Ectodermal cell (in vitro differentiated cells): ENCODE measurements at regions not wholly inside any gene's neighbourhood (a gene's known extent, or its start where the extent isn't known, plus 50 kb on each side); places are given as distances from the start of the nearest gene placed in this dataset.

Experiments used
- H3K27ac ChIP-seq: 2 replicates; pipeline ENCODE4 v1.7.0; 2013; ENCODE audit warnings: mild to moderate bottlenecking, low read depth, low read length; ENCODE audit not compliant: insufficient read depth, poor library complexity, severe bottlenecking
- H3K27me3 ChIP-seq: 2 replicates; pipeline ENCODE4 v1.7.0; 2013; ENCODE audit warnings: mild to moderate bottlenecking, low read length; ENCODE audit not compliant: insufficient read depth, control insufficient read depth, poor library complexity, severe bottlenecking
- H3K36me3 ChIP-seq: one replicate; pipeline ENCODE4 v1.7.0; 2013; ENCODE audit warnings: low read length; ENCODE audit not compliant: control insufficient read depth, insufficient read depth
- H3K4me1 ChIP-seq: one replicate; pipeline ENCODE4 v1.7.0; 2013; ENCODE audit warnings: low read length; ENCODE audit not compliant: control insufficient read depth, insufficient read depth
- H3K4me3 ChIP-seq: 2 replicates; pipeline ENCODE4 v1.7.0; 2013; ENCODE audit warnings: low read depth, low read length, control low read depth; ENCODE audit not compliant: insufficient read depth
- H3K9me3 ChIP-seq: 2 replicates; pipeline ENCODE4 v1.7.0; 2013; ENCODE audit warnings: mild to moderate bottlenecking, low read length, moderate library complexity; ENCODE audit not compliant: control insufficient read depth
- WGBS, 2 experiments: methylation state at CpG; one replicate each; pipeline ENCODE4 v1.1.7; 2013; ENCODE audit warnings: missing lambda C conversion rate in 2 of 2; 5-methylcytosine and 5-hydroxymethylcytosine counted together

DNA sequence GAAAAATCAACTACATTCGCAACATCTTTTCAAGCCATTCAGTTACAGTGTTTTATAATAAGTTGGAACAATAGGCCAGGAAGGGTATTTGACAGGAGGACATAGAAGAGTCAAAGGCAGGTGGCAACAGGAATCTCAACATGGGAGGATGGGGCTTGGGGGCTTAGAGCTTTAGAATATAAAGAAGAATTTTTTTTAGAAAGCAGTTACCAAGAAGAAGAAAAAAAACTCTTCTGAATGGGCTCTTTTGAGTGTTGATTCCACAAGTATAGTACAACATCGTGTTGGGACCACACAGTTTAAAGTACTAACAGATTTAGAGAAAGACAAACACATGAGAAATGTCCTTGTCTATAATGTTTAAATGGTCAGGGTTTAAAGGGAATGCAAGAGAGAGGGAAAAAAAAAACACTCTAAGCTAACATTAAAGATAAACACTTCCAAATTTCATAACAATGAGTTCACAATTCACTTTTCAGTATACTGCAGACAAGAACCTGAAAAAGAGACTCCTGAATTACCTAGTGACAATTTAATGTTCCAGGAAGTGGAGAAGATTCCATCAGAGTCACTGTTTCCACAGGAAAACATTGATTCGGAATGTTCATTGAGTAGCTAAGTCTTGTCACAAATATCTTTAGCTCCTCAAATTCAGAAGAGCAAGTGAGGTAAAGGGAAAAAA, 282.3 kb downstream of the DEPDC1B start:
- no peak overlapping the region for H3K4me3 ChIP-seq
- H3K27ac ChIP-seq, result no peak overlapping the region
- no peaks in the 10 kb centered on the region for H3K9me3 ChIP-seq
- no peaks in the 10 kb centered on the region for H3K27me3 ChIP-seq
- no peaks in the 10 kb centered on the region for H3K36me3 ChIP-seq
- 98 to 100% methylated on average over 1 to 2 of the region's 3 CpGs for WGBS, 2 experiments
- no peaks in the 10 kb centered on the region for H3K4me1 ChIP-seq

DNA sequence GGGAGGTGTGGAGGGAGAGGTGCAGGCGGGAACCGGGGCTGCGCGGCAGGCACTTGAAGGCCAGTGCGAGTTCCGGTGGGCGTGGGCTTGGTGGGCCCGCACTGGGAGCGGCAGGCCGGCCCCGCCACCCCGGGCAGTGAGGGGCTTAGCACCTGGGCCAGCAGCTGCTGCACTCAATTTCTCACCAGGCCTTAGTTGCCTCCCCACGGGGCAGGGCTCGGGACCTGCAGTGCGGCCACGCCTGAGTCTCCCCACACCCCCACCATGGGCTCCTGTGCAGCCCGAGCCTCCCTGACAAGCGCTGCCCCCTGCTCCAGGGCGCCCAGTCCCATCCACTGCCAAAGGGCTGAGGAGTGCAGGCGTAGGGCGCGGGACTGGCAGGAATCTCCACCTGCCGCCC, 284.5 kb downstream of the DEPDC1B start:
- no peaks in the 10 kb centered on the region for H3K36me3 ChIP-seq
- H3K9me3 ChIP-seq, result no peaks in the 10 kb centered on the region
- no peaks in the 10 kb centered on the region for H3K4me1 ChIP-seq
- no peak overlapping the region for H3K4me3 ChIP-seq
- H3K27me3 ChIP-seq, result no peaks in the 10 kb centered on the region
- 94 to 96% methylated on average over 23 of the region's 23 CpGs for WGBS, 2 experiments
- H3K27ac ChIP-seq, result no peak overlapping the region

DNA sequence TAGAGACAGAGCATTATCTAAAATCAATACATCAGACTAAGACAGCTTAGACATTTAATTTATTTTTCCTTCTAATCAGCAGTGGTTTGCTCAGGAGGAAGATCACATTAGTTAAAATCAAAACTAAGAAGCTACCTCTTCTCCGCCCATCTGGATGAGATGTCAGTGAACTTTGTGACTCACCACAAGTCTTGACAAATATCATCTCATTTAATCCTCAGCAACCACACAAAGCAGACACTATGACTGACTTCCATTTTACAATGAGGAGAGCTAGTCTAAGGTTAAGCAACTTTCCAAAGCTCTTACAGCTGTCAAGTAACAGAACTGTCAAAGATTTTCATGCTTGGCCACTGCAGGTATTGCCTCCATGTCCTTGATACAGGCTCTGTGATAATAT, 289.5 kb downstream of the DEPDC1B start:
- WGBS, 2 experiments, result 88 to 98% methylated on average over 1 of the region's 1 CpG
- H3K36me3 ChIP-seq, result no peaks in the 10 kb centered on the region
- no peaks in the 10 kb centered on the region for H3K4me1 ChIP-seq
- no peak overlapping the region for H3K27ac ChIP-seq
- H3K9me3 ChIP-seq, result no peaks in the 10 kb centered on the region
- no peaks in the 10 kb centered on the region for H3K27me3 ChIP-seq
- H3K4me3 ChIP-seq, result no peak overlapping the region

DNA sequence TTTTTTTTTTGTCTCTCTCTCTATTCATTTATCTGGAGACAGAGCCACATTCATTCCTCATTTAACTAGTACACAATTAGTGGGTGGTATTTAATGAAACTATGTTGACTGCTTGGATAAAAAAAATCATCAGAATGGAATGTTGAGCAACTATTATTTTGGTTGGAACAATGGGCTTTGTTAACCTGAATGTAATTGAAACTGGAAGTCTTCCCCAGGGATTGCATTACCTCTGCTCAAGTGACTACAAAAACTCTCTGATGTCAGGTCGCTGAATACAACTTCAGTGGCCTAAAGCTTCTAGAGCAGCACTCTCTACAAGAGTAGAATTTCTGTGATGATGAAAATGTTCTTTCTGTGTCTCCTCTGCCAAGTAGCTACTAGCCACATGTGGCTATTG, 295.8 kb downstream of the DEPDC1B start:
- WGBS, 2 experiments, result 69 to 81% methylated on average over 1 of the region's 1 CpG
- no peak overlapping the region for H3K27ac ChIP-seq
- no peaks in the 10 kb centered on the region for H3K36me3 ChIP-seq
- no peaks in the 10 kb centered on the region for H3K9me3 ChIP-seq
- no peak overlapping the region for H3K4me3 ChIP-seq
- peaks cover 5% of the 10 kb centered on the region for H3K4me1 ChIP-seq
- H3K27me3 ChIP-seq, result no peaks in the 10 kb centered on the region

DNA sequence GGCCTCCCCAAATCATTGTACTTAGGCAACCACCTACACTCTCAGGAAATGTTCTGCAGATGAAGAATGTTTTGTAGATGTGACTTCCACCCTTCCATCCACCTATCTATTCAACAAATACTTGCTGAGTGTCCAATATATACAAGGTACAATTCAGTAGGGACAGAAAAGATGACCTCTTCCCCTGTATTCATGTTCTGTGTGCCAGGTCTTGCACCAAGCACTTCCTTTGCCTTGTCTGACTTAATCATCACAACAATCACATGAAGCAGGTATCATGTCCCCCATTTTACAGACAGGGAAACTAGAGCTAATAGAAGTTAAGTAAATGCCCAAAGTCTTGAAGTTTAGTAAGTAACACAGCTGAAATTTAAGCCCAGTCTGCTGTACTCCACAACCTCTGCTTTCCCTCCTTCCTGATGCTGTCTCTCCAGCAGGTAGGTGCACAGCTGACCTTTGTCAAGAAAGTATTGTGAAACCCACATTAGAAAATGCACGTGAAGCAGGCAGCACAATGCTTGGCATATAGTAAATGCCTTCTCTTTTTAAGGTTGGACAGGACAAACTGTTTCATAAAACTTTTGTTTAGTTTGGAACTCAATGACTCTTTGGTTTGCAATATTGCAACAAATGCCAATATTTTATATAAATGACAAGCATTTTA, 296.5 kb downstream of the DEPDC1B start:
- Histone ChIP-seq H3K9me3 (no peaks in the 10 kb centered on the region), H3K4me1 (peaks cover 5% of the 10 kb centered on the region), H3K27me3 (no peaks in the 10 kb centered on the region), H3K4me3 (no peak overlapping the region), H3K27ac (no peak overlapping the region), H3K36me3 (no peaks in the 10 kb centered on the region)
- 93 to 100% methylated on average over 1 of the region's 1 CpG for WGBS, 2 experiments

DNA sequence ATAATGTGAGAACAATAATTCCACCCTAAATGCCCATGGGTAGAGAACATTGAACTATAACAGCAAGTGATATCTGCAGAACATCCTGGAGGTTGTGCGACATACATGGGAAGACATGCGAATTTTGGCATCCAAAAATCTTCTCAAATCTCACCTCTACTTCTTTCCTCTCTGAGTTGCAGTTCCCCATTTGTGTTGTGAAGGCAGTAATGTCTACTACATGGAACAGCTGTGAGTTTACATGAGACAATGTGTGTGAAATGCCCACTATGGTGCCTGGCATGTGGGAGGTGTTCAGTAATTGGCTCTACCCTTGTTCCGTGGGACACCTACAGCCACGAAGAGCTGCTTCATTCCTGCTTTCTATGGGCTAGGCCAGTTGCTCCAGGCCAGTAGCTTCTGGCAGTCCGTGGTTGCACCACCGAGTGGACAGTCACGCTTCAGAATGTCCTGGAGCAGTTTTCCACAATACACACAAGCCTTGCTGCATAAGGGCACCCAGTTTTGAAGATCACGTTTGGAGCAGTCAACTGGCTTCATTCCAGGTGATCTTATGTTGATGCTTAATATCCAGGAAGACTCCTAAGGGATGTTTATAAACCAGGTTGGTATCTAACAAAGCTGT, 297.7 kb downstream of the DEPDC1B start:
- Histone ChIP-seq H3K27ac (no peak overlapping the region), H3K4me1 (peaks cover 5% of the 10 kb centered on the region), H3K4me3 (no peak overlapping the region), H3K9me3 (no peaks in the 10 kb centered on the region), H3K36me3 (no peaks in the 10 kb centered on the region), H3K27me3 (no peaks in the 10 kb centered on the region)
- WGBS, 2 experiments, result 94 to 96% methylated on average over 8 of the region's 8 CpGs

DNA sequence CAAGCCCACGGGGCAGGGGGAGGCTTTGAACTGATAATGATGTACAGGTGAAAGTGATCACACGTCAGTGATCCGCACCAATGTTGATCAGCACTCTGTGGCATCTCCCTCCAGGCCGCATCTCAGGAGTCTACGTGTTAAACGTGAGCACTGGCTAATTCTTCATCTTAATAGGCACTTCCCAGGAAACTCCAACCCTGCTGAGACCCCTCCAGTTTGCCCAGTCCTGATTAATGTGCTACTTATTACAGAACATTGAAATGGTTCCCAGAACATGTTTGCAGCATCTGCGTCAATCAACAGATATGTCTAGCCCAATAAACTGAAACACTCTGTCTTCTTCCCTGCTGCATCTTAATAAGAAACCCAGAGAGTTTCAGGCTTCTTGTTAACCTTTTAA, 298.4 kb downstream of the DEPDC1B start:
- Histone ChIP-seq H3K4me1 (peaks cover 5% of the 10 kb centered on the region), H3K9me3 (no peaks in the 10 kb centered on the region), H3K27ac (no peak overlapping the region), H3K27me3 (no peaks in the 10 kb centered on the region), H3K36me3 (no peaks in the 10 kb centered on the region), H3K4me3 (no peak overlapping the region)
- WGBS, 2 experiments, result 87 to 89% methylated on average over 7 of the region's 7 CpGs

DNA sequence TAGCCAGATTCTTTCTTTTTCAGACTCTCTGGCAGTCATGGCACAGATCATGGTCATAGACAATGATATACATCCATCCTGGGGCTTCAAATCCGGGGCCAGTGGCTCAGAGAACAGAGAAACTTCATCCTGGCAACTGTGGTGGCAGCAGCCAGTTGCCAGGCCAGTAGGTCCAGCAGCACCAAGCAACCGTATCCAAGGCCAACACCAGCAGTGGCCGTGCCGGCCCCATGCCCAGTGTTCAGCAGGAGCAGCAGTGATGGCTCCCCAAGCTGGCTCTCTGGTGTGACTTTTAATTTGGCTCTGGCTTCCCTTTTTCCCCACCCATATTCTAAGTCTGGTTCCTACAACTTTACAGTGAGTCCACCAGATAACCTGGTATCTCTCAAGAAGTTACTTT, 300.5 kb downstream of the DEPDC1B start:
- H3K27me3 ChIP-seq, result no peaks in the 10 kb centered on the region
- no peaks in the 10 kb centered on the region for H3K36me3 ChIP-seq
- no peak overlapping the region for H3K27ac ChIP-seq
- H3K9me3 ChIP-seq, result no peaks in the 10 kb centered on the region
- no peak overlapping the region for H3K4me3 ChIP-seq
- peaks cover 4% of the 10 kb centered on the region for H3K4me1 ChIP-seq
- WGBS, 2 experiments, result 93 to 95% methylated on average over 4 of the region's 4 CpGs

DNA sequence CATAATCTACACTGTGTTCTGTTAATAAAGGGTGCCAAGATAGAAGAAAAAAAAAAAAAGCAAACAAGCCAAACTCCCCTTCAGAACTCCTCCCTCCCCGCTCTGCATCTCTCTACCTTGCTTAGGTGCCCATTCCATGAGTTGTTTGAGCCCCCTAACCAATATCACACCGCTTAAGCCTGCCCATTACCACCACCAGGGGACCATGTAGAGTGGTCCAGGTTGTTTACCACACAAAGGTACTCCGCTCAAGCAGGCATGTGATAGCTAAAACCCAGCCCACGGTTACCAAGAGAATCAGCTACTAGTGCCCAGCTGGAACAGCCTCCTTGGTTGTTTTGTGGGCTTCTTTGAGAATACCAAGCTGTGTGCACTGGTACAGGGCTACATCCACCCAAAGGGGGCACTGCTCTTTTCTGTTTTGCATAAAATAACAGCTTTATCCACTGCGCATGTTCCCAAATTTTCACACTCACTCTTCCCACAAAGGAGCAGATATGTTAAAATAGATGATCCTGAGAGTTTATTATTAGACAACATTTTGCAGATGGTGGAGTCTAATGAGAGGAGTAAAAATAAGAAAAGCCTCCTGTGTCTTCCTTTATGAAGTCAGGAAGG, 304.1 kb downstream of the DEPDC1B start:
- 91 to 95% methylated on average over 4 to 5 of the region's 5 CpGs for WGBS, 2 experiments
- no peak overlapping the region for H3K27ac ChIP-seq
- no peak overlapping the region for H3K4me3 ChIP-seq
- H3K27me3 ChIP-seq, result no peaks in the 10 kb centered on the region
- H3K36me3 ChIP-seq, result no peaks in the 10 kb centered on the region
- no peaks in the 10 kb centered on the region for H3K4me1 ChIP-seq
- H3K9me3 ChIP-seq, result no peaks in the 10 kb centered on the region

DNA sequence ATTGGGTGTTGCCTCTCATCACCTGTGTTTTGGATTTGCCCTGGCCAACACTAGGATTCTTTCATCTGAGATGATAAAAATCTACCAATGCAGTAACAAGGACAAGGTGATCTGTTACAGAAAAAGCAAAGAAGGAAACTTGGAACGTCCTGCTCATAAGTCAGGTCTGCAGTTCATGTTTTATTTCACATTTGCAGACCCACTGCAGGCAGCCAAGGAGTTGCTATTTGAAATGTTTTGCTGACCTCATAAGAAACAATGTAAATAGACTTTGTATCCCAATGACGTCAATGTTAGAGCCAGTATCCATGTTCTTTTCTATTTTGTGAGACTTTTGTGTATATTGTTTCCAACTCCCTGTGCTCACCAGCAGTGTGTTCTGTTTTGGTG, 312.9 kb downstream of the DEPDC1B start:
- Histone ChIP-seq H3K27me3 (no peaks in the 10 kb centered on the region), H3K9me3 (no peaks in the 10 kb centered on the region), H3K27ac (no peak overlapping the region), H3K4me1 (no peaks in the 10 kb centered on the region), H3K36me3 (no peaks in the 10 kb centered on the region), H3K4me3 (no peak overlapping the region)
- 81 to 95% methylated on average over 2 of the region's 2 CpGs for WGBS, 2 experiments
